Kidney epithelial cell (primary cell): ENCODE measurements at regions not wholly inside any gene's neighbourhood (a gene's known extent, or its start where the extent isn't known, plus 50 kb on each side); places are given as distances from the start of the nearest gene placed in this dataset.

Experiments used
- DNase-seq: peaks from one replicate; pipeline ENCODE4 v3.0.0-alpha.2; 2010; ENCODE audit warnings: low read depth
- H3K27me3 ChIP-seq: 2 replicates; pipeline ENCODE4 v1.6.0; 2011; ENCODE audit warnings: low read length; ENCODE audit not compliant: control insufficient read depth, insufficient read depth
- H3K36me3 ChIP-seq: 2 replicates; pipeline ENCODE4 v1.5.1; 2011; ENCODE audit warnings: low read length; ENCODE audit not compliant: control insufficient read depth, insufficient read depth
- H3K4me3 ChIP-seq: 2 replicates; pipeline ENCODE4 v1.5.1; 2011; ENCODE audit warnings: low read depth, mild to moderate bottlenecking, control low read depth, low read length
- TF ChIP-seq, protein P1 (sequence below): IDR thresholded peaks from 2 replicates; pipeline ENCODE4 v1.5.1; 2011; ENCODE audit warnings: mild to moderate bottlenecking, moderate library complexity, low read length, control low read depth, inconsistent platforms; ENCODE audit not compliant: insufficient read depth, poor library complexity, severe bottlenecking

GRCh38 chr5:2240118-2240904 lies 357.6 kb upstream of the IRX4 start:
- Histone ChIP-seq H3K27me3 (no peaks in the 10 kb centered on the region), H3K4me3 (no peak overlapping the region), H3K36me3 (no peaks in the 10 kb centered on the region)
- TF ChIP-seq, protein P1, sequence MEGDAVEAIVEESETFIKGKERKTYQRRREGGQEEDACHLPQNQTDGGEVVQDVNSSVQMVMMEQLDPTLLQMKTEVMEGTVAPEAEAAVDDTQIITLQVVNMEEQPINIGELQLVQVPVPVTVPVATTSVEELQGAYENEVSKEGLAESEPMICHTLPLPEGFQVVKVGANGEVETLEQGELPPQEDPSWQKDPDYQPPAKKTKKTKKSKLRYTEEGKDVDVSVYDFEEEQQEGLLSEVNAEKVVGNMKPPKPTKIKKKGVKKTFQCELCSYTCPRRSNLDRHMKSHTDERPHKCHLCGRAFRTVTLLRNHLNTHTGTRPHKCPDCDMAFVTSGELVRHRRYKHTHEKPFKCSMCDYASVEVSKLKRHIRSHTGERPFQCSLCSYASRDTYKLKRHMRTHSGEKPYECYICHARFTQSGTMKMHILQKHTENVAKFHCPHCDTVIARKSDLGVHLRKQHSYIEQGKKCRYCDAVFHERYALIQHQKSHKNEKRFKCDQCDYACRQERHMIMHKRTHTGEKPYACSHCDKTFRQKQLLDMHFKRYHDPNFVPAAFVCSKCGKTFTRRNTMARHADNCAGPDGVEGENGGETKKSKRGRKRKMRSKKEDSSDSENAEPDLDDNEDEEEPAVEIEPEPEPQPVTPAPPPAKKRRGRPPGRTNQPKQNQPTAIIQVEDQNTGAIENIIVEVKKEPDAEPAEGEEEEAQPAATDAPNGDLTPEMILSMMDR: no peak
- DNase-seq: no peak

DNA sequence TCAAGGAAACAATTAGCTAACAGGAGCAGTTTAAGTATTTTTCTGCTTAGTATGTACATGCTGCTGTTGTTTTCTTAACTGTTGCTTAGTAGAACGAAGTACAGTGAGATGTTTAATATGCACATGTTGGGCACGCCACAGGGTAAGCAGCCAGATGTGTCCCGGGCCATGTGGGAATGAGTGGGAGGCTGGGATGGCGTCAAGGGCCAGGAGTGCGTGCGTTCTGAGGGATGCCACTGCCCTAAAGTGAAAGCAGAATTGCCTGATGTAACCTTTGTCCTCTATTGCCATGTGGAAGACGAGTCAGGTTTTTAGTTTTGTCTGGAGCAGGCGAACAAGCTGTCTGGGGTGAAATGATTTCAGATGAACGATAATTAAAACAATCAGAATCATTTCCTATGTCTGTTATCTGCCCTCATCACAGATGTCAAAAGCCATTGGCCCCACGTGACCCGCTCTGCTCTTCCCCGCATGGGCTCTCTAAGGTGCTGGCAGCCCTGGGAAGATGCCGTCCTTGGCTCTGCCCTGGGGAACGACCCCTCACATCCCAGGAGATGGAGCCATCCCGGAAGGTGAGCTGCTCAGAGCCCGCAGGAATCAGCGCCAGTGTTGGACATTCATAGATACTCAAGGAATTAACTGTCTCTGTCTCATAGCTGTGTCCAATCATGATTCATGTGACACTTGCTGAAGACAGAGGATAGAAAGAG lies 356.6 kb upstream of the IRX4 start:
- no peak for DNase-seq
- no peak overlapping the region for H3K4me3 ChIP-seq
- no peaks in the 10 kb centered on the region for H3K27me3 ChIP-seq
- H3K36me3 ChIP-seq: no peaks in the 10 kb centered on the region
- TF ChIP-seq, protein P1: no peak

- TF ChIP-seq, protein P1: no peak
- no peak for DNase-seq
- Histone ChIP-seq H3K36me3 (no peaks in the 10 kb centered on the region), H3K4me3 (no peak overlapping the region), H3K27me3 (no peaks in the 10 kb centered on the region)
Observed at GRCh38 chr5:2238732-2239131, 356.0 kb upstream of the IRX4 start.

- no peak for DNase-seq
- Histone ChIP-seq H3K36me3 (no peaks in the 10 kb centered on the region), H3K27me3 (no peaks in the 10 kb centered on the region), H3K4me3 (no peak overlapping the region)
- TF ChIP-seq, protein P1: no peak
Observed at GRCh38 chr5:2227433-2227832, 344.7 kb upstream of the IRX4 start.

DNA sequence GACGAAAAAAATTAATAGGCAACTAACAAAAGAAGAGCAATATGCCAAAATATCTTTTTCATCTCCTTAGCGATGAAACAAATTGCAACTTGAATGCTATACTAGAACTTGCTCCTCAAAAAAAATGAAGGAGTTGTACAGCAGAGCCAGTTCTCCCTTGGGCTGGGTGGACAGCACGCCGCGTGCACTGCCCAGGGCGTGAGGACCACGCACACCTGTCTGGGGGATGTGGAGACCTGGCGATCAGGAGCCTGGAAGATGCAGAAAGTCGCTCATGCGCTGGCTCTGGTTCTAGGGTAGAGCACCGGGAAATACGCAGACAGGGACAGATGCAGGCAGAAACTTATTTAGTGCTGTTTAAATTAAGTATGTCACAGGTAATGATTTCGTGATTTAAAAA lies 342.0 kb upstream of the IRX4 start:
- DNase-seq: no peak
- Histone ChIP-seq H3K36me3 (no peaks in the 10 kb centered on the region), H3K4me3 (no peak overlapping the region), H3K27me3 (no peaks in the 10 kb centered on the region)
- TF ChIP-seq, protein P1: no peak
